A549 (cell line): ENCODE measurements at regions not wholly inside any gene's neighbourhood (a gene's known extent, or its start where the extent isn't known, plus 50 kb on each side); places are given as distances from the start of the nearest gene placed in this dataset.

ENCODE experiments used
- ATAC-seq, 2 experiments: fragments of 200-7000 bp in 1 of 2; fragments of >200 bp in 1 of 2; cut with Nextera tagmentation in 1 of 2; cut with Tn5 transposase in 1 of 2; 3 replicates each; pipeline versions ENCODE4 v1.8.0 to v1.9.1; 2018 to 2020; ENCODE audit warnings: mild to moderate bottlenecking in 1 of 2, moderate library complexity in 1 of 2
- CTCF ChIA-PET: fragments of 300-600 bp; sonication (Branson Sonifier 250); formaldehyde crosslinking; extraction: SDS; loops from one replicate; lab custom pipeline; 2021; ENCODE audit warnings: antibody characterized with exemption, inconsistent platforms; lab: Yijun Ruan, JAX
- POLR2A ChIA-PET: fragments of 350-600 bp; formaldehyde crosslinking; extraction: SDS; loops from one replicate; lab custom pipeline; 2021; ENCODE audit warnings: antibody characterized with exemption, inconsistent platforms; lab: Yijun Ruan, JAX
- DNase-seq, 2 experiments: peaks; one replicate each; pipeline versions ENCODE4 v3.0.0 to v3.0.0-alpha.2; 2011 to 2016; ENCODE audit warnings: low read depth in 1 of 2, low spot score in 1 of 2
- FAIRE-seq: peaks from 2 replicates; lab custom pipeline; 2011; peaks lifted over from hg19 to GRCh38; lab: Jason Lieb, UNC
- H3K27ac ChIP-seq, 2 experiments: fragments of >200 bp; sonication (Bioruptor Twin); formaldehyde crosslinking; 3 replicates each; pipeline ENCODE4 v1.5.1; 2016 to 2017
- H3K4me1 ChIP-seq: fragments of >200 bp; sonication (Bioruptor Twin); formaldehyde crosslinking; 3 replicates; pipeline ENCODE4 v1.6.1; 2016
- H3K4me2 ChIP-seq: fragments of >200 bp; sonication (Bioruptor Twin); formaldehyde crosslinking; 3 replicates; pipeline ENCODE4 v1.6.1; 2016
- H3K4me3 ChIP-seq: fragments of >200 bp; sonication (Bioruptor Twin); formaldehyde crosslinking; 3 replicates; pipeline ENCODE4 v1.5.1; 2016
- H3K9me3 ChIP-seq: fragments of >200 bp; sonication (Bioruptor Twin); formaldehyde crosslinking; 3 replicates; pipeline ENCODE4 v1.6.1; 2016
- ATOH8 ChIP-seq: fragments of 250-450 bp; sonication (Bioruptor Pico); IDR thresholded peaks from 2 replicates; pipeline ENCODE4 v1.5.0; 2020; ENCODE audit warnings: low read depth, mild to moderate bottlenecking, moderate library complexity
- BHLHE40 ChIP-seq: IDR thresholded peaks from 2 replicates; pipeline ENCODE4 v1.6.1; 2012; ENCODE audit warnings: low read depth, low read length, inconsistent platforms
- CEBPB ChIP-seq, 2 experiments: fragments of >200 bp in 1 of 2; sonication (Bioruptor Twin) in 1 of 2; formaldehyde crosslinking in 1 of 2; IDR thresholded peaks; 2 replicates each; pipeline ENCODE4 v1.6.1; 2012 to 2016
- CHD4 ChIP-seq: fragments of 200-600 bp; sonication (generic); IDR thresholded peaks from 2 replicates; pipeline ENCODE4 v1.6.1; 2016; ENCODE audit warnings: antibody characterized with exemption, mild to moderate bottlenecking, borderline replicate concordance
- EHMT2 ChIP-seq: fragments of 200-600 bp; sonication (generic); IDR thresholded peaks from 2 replicates; pipeline ENCODE4 v1.6.1; 2016; ENCODE audit warnings: antibody characterized with exemption, low read depth, mild to moderate bottlenecking, moderate library complexity
- EP300 ChIP-seq, 2 experiments: fragments of >200 bp; sonication (Bioruptor Twin); formaldehyde crosslinking; IDR thresholded peaks; 2 replicates in 1 of 2; 3 replicates in 1 of 2; pipeline ENCODE4 v1.6.1; 2016 to 2017
- FOXS1 ChIP-seq: fragments of 250-450 bp; sonication (Bioruptor Pico); IDR thresholded peaks from 2 replicates; pipeline ENCODE4 v1.5.0; 2020; ENCODE audit warnings: mild to moderate bottlenecking, moderate library complexity
- GATA3 ChIP-seq: IDR thresholded peaks from 2 replicates; pipeline ENCODE4 v1.6.1; 2012; ENCODE audit warnings: borderline replicate concordance
- HEYL ChIP-seq: fragments of 250-450 bp; sonication (Bioruptor Pico); IDR thresholded peaks from 2 replicates; pipeline ENCODE4 v1.8.0; 2021; ENCODE audit warnings: mild to moderate bottlenecking, moderate library complexity
- HOXB13 ChIP-seq: fragments of 250-450 bp; sonication (Bioruptor Pico); IDR thresholded peaks from 2 replicates; pipeline ENCODE4 v1.5.0; 2020; ENCODE audit warnings: low read depth, mild to moderate bottlenecking, moderate library complexity
- MYC ChIP-seq: IDR thresholded peaks from 2 replicates; pipeline ENCODE4 v1.6.1; 2012; ENCODE audit warnings: mild to moderate bottlenecking, inconsistent platforms, low read length, improper control_type of control experiment, borderline replicate concordance
- RCOR1 ChIP-seq: fragments of 150-350 bp; IDR thresholded peaks from 2 replicates; pipeline ENCODE4 v1.6.1; 2014; ENCODE audit warnings: antibody characterized with exemption, low read length, low read depth
- REST ChIP-seq: fragments of 200-600 bp; sonication (generic); IDR thresholded peaks from 2 replicates; pipeline ENCODE4 v1.6.1; 2016; ENCODE audit warnings: antibody characterized with exemption, mild to moderate bottlenecking, moderate library complexity
- SREBF2 ChIP-seq: fragments of 450-650 bp; IDR thresholded peaks from 2 replicates; pipeline ENCODE4 v1.6.1; 2014; ENCODE audit warnings: mild to moderate bottlenecking, moderate library complexity
- TFCP2L1 ChIP-seq: fragments of 250-450 bp; sonication (Bioruptor Pico); IDR thresholded peaks from 2 replicates; pipeline ENCODE4 v1.5.0; 2021; ENCODE audit warnings: mild to moderate bottlenecking
- TP53 ChIP-seq: fragments of 250-450 bp; sonication (Bioruptor Pico); IDR thresholded peaks from 2 replicates; pipeline ENCODE4 v1.5.0; 2021; ENCODE audit warnings: mild to moderate bottlenecking, moderate library complexity
- USF2 ChIP-seq: fragments of 450-650 bp; IDR thresholded peaks from 2 replicates; pipeline ENCODE4 v1.6.1; 2014; ENCODE audit warnings: antibody characterized with exemption
- ZC3H11A ChIP-seq: fragments of 450-650 bp; IDR thresholded peaks from 2 replicates; pipeline ENCODE4 v1.6.1; 2014; ENCODE audit warnings: antibody characterized with exemption, mild to moderate bottlenecking
- ZFP36 ChIP-seq: fragments of 450-650 bp; IDR thresholded peaks from 2 replicates; pipeline ENCODE4 v1.6.1; 2014; ENCODE audit warnings: borderline replicate concordance; ENCODE audit not compliant: partially characterized antibody
- ZNF302 ChIP-seq: fragments of 250-450 bp; sonication (Bioruptor Pico); IDR thresholded peaks from 2 replicates; pipeline ENCODE4 v1.9.0; 2021; ENCODE audit warnings: inconsistent platforms, mild to moderate bottlenecking, moderate library complexity
- ZSCAN20 ChIP-seq: fragments of 250-450 bp; sonication (Bioruptor Pico); IDR thresholded peaks from 2 replicates; pipeline ENCODE4 v1.8.0; 2022; ENCODE audit warnings: mild to moderate bottlenecking, moderate library complexity
- WGBS: methylation state at CpG from one replicate; pipeline ENCODE4 v1.1.6; 2017; ENCODE audit errors: missing lambda C conversion rate; 5-methylcytosine and 5-hydroxymethylcytosine counted together
- TF ChIP-seq, protein P1 (sequence below): fragments of >200 bp; sonication (Bioruptor Twin); formaldehyde crosslinking; IDR thresholded peaks from 2 replicates; pipeline ENCODE4 v1.6.1; 2016
- TF ChIP-seq, protein P2 (sequence below): IDR thresholded peaks from 2 replicates; pipeline ENCODE4 v1.6.1; 2012
- TF ChIP-seq, protein P3 (sequence below): fragments of 150-350 bp; IDR thresholded peaks from 2 replicates; pipeline ENCODE4 v1.6.1; 2014; ENCODE audit warnings: low read depth, mild to moderate bottlenecking, low read length

GRCh38 chr14:98170575-98170974, 1101.4 kb downstream of the BCL11B start:
- DNase-seq, result no peak
- Histone ChIP-seq H3K4me3 (no peak overlapping the region), H3K9me3 (no peaks in the 10 kb centered on the region), H3K27ac (no peak overlapping the region), H3K4me1 (no peaks in the 10 kb centered on the region), H3K4me2 (no peak overlapping the region)
- WGBS, result 28% methylated on average over 5 of the region's 5 CpGs
- no peak for TF ChIP-seq ZC3H11A
- no peak for TF ChIP-seq FOXS1 (CRISPR knock-in tag)
- no peak for TF ChIP-seq TP53
- no peak for TF ChIP-seq EHMT2
- TF ChIP-seq USF2, result no peak
- TF ChIP-seq GATA3, result no peak
- TF ChIP-seq, protein P1, sequence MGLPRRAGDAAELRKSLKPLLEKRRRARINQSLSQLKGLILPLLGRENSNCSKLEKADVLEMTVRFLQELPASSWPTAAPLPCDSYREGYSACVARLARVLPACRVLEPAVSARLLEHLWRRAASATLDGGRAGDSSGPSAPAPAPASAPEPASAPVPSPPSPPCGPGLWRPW, result no peak
- no peak for TF ChIP-seq ZNF302 (CRISPR knock-in tag)
- TF ChIP-seq RCOR1, result no peak
- no peak for TF ChIP-seq CHD4
- TF ChIP-seq HEYL (CRISPR knock-in tag), result no peak
- no peak for TF ChIP-seq MYC
- no peak for TF ChIP-seq EP300 (IDR thresholded peaks at IDR 0.05)
- TF ChIP-seq CEBPB (IDR thresholded peaks at IDR 0.05), result no peak
- TF ChIP-seq ZFP36, result no peak
- no peak for TF ChIP-seq REST
- TF ChIP-seq ZSCAN20 (CRISPR knock-in tag), result no peak
- no peak for TF ChIP-seq HOXB13 (CRISPR knock-in tag)
- TF ChIP-seq, protein P2, sequence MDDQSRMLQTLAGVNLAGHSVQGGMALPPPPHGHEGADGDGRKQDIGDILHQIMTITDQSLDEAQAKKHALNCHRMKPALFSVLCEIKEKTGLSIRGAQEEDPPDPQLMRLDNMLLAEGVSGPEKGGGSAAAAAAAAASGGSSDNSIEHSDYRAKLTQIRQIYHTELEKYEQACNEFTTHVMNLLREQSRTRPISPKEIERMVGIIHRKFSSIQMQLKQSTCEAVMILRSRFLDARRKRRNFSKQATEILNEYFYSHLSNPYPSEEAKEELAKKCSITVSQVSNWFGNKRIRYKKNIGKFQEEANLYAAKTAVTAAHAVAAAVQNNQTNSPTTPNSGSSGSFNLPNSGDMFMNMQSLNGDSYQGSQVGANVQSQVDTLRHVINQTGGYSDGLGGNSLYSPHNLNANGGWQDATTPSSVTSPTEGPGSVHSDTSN, result no peak
- no peak for TF ChIP-seq ATOH8 (CRISPR knock-in tag)
- ATAC-seq, result no peak
- CTCF ChIA-PET, result no interaction called here
- POLR2A ChIA-PET, result no interaction called here
- no peak for FAIRE-seq

DNA sequence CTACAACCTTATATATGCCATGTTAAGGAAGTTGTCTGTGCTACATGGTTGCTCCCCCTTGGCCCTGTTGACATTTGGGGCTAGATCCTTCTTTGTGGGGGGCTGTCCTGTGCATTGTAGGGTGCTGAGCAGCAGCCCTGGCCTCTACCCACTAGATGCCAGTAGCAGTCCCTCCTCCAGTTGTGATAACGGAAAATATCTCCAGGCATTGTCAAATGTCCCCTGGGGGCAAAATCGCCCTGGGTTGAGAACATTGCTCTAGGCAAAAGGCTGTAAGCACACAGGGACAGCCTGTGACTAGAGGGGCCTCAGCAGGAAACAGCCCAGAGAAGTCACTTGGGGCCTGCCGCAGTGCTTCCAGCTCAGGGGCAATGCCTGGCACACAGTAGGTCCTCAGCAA, 1100.3 kb downstream of the BCL11B start:
- DNase-seq (no peak), FAIRE-seq (no peak), ATAC-seq (no peak)
- H3K4me1 ChIP-seq, result no peaks in the 10 kb centered on the region
- no peak overlapping the region for H3K4me2 ChIP-seq
- WGBS, result 12% methylated on average over 3 of the region's 3 CpGs
- H3K4me3 ChIP-seq, result no peak overlapping the region
- TF ChIP-seq, protein P3, sequence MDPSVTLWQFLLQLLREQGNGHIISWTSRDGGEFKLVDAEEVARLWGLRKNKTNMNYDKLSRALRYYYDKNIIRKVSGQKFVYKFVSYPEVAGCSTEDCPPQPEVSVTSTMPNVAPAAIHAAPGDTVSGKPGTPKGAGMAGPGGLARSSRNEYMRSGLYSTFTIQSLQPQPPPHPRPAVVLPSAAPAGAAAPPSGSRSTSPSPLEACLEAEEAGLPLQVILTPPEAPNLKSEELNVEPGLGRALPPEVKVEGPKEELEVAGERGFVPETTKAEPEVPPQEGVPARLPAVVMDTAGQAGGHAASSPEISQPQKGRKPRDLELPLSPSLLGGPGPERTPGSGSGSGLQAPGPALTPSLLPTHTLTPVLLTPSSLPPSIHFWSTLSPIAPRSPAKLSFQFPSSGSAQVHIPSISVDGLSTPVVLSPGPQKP, result no peak
- TF ChIP-seq BHLHE40, result no peak
- TF ChIP-seq ZC3H11A, result no peak
- no peak for TF ChIP-seq TFCP2L1 (CRISPR knock-in tag)
- TF ChIP-seq SREBF2, result no peak
- TF ChIP-seq, all 56 proteins: peak for 0
- POLR2A ChIA-PET, result no interaction called here
- CTCF ChIA-PET, result no interaction called here
- no peaks in the 10 kb centered on the region for H3K9me3 ChIP-seq
- H3K27ac ChIP-seq, result no peak overlapping the region
